ENCODE measurements at regions not wholly inside any gene's neighbourhood (a gene's known extent, or its start where the extent isn't known, plus 50 kb on each side); places are given as distances from the start of the nearest gene placed in this dataset.
"Not testable (repeated sequence)": the region's sequence is repeated elsewhere in the genome, so short reads cannot be mapped to it uniquely, and the experiment has no call there.

- TF ChIP-seq, protein P1, sequence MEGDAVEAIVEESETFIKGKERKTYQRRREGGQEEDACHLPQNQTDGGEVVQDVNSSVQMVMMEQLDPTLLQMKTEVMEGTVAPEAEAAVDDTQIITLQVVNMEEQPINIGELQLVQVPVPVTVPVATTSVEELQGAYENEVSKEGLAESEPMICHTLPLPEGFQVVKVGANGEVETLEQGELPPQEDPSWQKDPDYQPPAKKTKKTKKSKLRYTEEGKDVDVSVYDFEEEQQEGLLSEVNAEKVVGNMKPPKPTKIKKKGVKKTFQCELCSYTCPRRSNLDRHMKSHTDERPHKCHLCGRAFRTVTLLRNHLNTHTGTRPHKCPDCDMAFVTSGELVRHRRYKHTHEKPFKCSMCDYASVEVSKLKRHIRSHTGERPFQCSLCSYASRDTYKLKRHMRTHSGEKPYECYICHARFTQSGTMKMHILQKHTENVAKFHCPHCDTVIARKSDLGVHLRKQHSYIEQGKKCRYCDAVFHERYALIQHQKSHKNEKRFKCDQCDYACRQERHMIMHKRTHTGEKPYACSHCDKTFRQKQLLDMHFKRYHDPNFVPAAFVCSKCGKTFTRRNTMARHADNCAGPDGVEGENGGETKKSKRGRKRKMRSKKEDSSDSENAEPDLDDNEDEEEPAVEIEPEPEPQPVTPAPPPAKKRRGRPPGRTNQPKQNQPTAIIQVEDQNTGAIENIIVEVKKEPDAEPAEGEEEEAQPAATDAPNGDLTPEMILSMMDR (IDR thresholded peaks at IDR 0.05; ENCODE audit: low read depth, low read length, missing input control) = not testable (repeated sequence)
- not testable (repeated sequence) for TF ChIP-seq RAD21 (IDR thresholded peaks at IDR 0.05); EGR1 (IDR thresholded peaks at IDR 0.05; ENCODE audit: low read depth in 2 of 2); MAX (IDR thresholded peaks at IDR 0.05); JUND (IDR thresholded peaks at IDR 0.05); FOXA1 (IDR thresholded peaks at IDR 0.05); YY1 (IDR thresholded peaks at IDR 0.05); REST (IDR thresholded peaks at IDR 0.05)
Observed at GRCh38 chr15:20002560-20002959, 539.0 kb downstream of the GOLGA6L6 start.

Measured in liver (tissue), 3 donors.